Neural cell (in vitro differentiated cells): ENCODE measurements at regions not wholly inside any gene's neighbourhood (a gene's known extent, or its start where the extent isn't known, plus 50 kb on each side); places are given as distances from the start of the nearest gene placed in this dataset.

ENCODE experiments used
- H2AFZ ChIP-seq: fragments of 200-600, 300-800 bp; sonication (generic), shearing (Covaris generic); 2 replicates; pipeline ENCODE4 v1.6.0; 2014; ENCODE audit warnings: low read depth, mild to moderate bottlenecking, antibody characterized with exemption, low read length, moderate library complexity
- H3F3A ChIP-seq: fragments of 200-600 bp; shearing (Covaris generic); 2 replicates; pipeline ENCODE4 v1.6.1; 2016; ENCODE audit warnings: mild to moderate bottlenecking, moderate library complexity, mixed read lengths, antibody characterized with exemption, low read length; ENCODE audit not compliant: insufficient read depth, poor library complexity, severe bottlenecking
- H3K27ac ChIP-seq: fragments of 200-600, 300-800 bp; sonication (generic), shearing (Covaris generic); 2 replicates; pipeline ENCODE4 v1.5.1; 2014; ENCODE audit warnings: mild to moderate bottlenecking, low read length, moderate library complexity
- H3K27me3 ChIP-seq: fragments of 300-800, 200-600 bp; sonication (generic), shearing (Covaris generic); 2 replicates; pipeline ENCODE4 v1.6.0; 2014; ENCODE audit warnings: mild to moderate bottlenecking, low read depth, low read length, moderate library complexity; ENCODE audit not compliant: insufficient read depth
- H3K36me3 ChIP-seq: fragments of 300-800, 200-600 bp; sonication (generic), shearing (Covaris generic); 2 replicates; pipeline ENCODE4 v1.5.1; 2014; ENCODE audit warnings: mild to moderate bottlenecking, antibody characterized with exemption, low read length, moderate library complexity; ENCODE audit not compliant: insufficient read depth
- H3K4me2 ChIP-seq: fragments of 300-800, 200-600 bp; sonication (generic), shearing (Covaris generic); 2 replicates; pipeline ENCODE4 v1.6.0; 2014; ENCODE audit warnings: mild to moderate bottlenecking, low read length
- H3K4me3 ChIP-seq: fragments of 300-800, 200-600 bp; sonication (generic), shearing (Covaris generic); 2 replicates; pipeline ENCODE4 v1.5.1; 2014; ENCODE audit warnings: mild to moderate bottlenecking, low read length, moderate library complexity
- H3K79me2 ChIP-seq: fragments of 200-600 bp; shearing (Covaris generic); replicated peaks from 2 replicates; pipeline ENCODE4 v1.6.0; 2014; ENCODE audit warnings: mild to moderate bottlenecking, low read length, moderate library complexity; ENCODE audit not compliant: insufficient read depth
- H3K9ac ChIP-seq: fragments of 300-800, 200-600 bp; sonication (generic), shearing (Covaris generic); 2 replicates; pipeline ENCODE4 v1.6.1; 2016; ENCODE audit warnings: mild to moderate bottlenecking, low read length, mixed read lengths
- H3K9me2 ChIP-seq: fragments of 200-600 bp; shearing (Covaris generic); 2 replicates; pipeline ENCODE4 v1.6.1; 2016; ENCODE audit warnings: mild to moderate bottlenecking, low read length, mixed read lengths; ENCODE audit not compliant: insufficient read depth
- H3K9me3 ChIP-seq: fragments of 200-600, 300-800 bp; sonication (generic), shearing (Covaris generic); 2 replicates; pipeline ENCODE4 v1.6.1; 2016; ENCODE audit warnings: mild to moderate bottlenecking, mixed run types, low read length, moderate library complexity, mixed read lengths
- H4K20me1 ChIP-seq: fragments of 200-600 bp; shearing (Covaris generic); 2 replicates; pipeline ENCODE4 v1.6.1; 2016; ENCODE audit warnings: mild to moderate bottlenecking, mixed run types; ENCODE audit not compliant: insufficient read depth
- CTCF ChIP-seq: fragments of 450-650 bp; IDR thresholded peaks from 2 replicates; pipeline ENCODE4 v1.5.1; 2014; ENCODE audit warnings: antibody characterized with exemption, mild to moderate bottlenecking, moderate library complexity; ENCODE audit not compliant: poor library complexity, severe bottlenecking
- EP300 ChIP-seq: fragments of 450-650 bp; conservative IDR thresholded peaks from 2 replicates; pipeline ENCODE4 v1.6.1; 2014; ENCODE audit warnings: antibody characterized with exemption, mild to moderate bottlenecking, moderate library complexity; ENCODE audit not compliant: poor library complexity, severe bottlenecking
- EZH2 ChIP-seq: fragments of 200-600, 300-800 bp; shearing (Covaris generic), sonication (generic); IDR thresholded peaks from 2 replicates; pipeline ENCODE4 v1.6.1; 2014; ENCODE audit warnings: antibody characterized with exemption, low read length, borderline replicate concordance, mild to moderate bottlenecking; ENCODE audit not compliant: insufficient read depth, poor library complexity, severe bottlenecking
- MXI1 ChIP-seq: fragments of 450-650 bp; conservative IDR thresholded peaks from 2 replicates; pipeline ENCODE4 v1.6.1; 2014; ENCODE audit warnings: antibody characterized with exemption, mild to moderate bottlenecking; ENCODE audit not compliant: poor library complexity, severe bottlenecking
- POLR2AphosphoS5 ChIP-seq: IDR thresholded peaks from 2 replicates; pipeline ENCODE4 v1.6.1; 2012
- RAD21 ChIP-seq: fragments of 450-650 bp; conservative IDR thresholded peaks from 2 replicates; pipeline ENCODE4 v1.6.1; 2014; ENCODE audit warnings: antibody characterized with exemption, mild to moderate bottlenecking, moderate library complexity
- SMC3 ChIP-seq: fragments of 450-650 bp; conservative IDR thresholded peaks from 2 replicates; pipeline ENCODE4 v1.6.1; 2014; ENCODE audit warnings: antibody characterized with exemption, mild to moderate bottlenecking, moderate library complexity; ENCODE audit not compliant: poor library complexity
- TAF1 ChIP-seq: IDR thresholded peaks from 2 replicates; pipeline ENCODE4 v1.6.1; 2012; ENCODE audit warnings: low read depth
- TF ChIP-seq, protein P1 (sequence below): IDR thresholded peaks from 2 replicates; pipeline ENCODE4 v1.6.1; 2012; ENCODE audit warnings: borderline replicate concordance

DNA sequence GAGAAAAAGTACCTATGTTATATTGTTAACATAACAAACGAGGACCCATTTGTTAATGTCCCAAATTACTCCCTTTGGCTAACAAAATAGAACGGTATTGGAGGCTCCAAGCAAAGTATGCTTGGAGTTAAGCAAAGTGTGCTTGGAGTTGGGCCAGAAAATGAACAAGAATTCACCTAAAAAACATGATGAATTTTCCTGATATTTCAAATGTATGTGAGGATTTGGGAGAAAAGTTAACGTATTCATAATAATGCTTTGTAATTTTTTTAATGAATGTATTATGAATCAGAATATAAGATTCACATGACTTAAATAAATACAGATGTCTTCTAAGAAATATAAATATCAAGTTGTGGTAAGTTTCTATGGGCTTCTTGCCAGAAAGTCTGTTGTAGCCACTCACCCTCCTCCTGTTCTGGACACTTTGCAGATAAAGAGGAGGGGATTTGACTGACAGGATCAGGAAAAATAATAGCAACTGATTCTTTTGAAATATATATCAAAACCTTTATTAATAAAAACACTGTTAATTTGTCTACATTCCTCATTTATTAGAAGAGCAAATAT is 423.7 kb upstream of the MMADHC start:
- H3K79me2 ChIP-seq = no peaks in the 10 kb centered on the region
- H3K36me3 ChIP-seq = no peaks in the 10 kb centered on the region
- H3K9me3 ChIP-seq = no peaks in the 10 kb centered on the region
- H3K27ac ChIP-seq = no peak overlapping the region
- no peaks in the 10 kb centered on the region for H3F3A ChIP-seq
- H3K27me3 ChIP-seq = no peaks in the 10 kb centered on the region
- H3K9ac ChIP-seq = no peak overlapping the region
- no peaks in the 10 kb centered on the region for H3K9me2 ChIP-seq
- H4K20me1 ChIP-seq = no peaks in the 10 kb centered on the region
- H3K4me3 ChIP-seq = no peak overlapping the region
- TF ChIP-seq TAF1 (no peak), EP300 (no peak), SMC3 (no peak), EZH2 (no peak), CTCF (no peak), RAD21 (no peak), POLR2AphosphoS5 (no peak), MXI1 (no peak)
- TF ChIP-seq, protein P1, sequence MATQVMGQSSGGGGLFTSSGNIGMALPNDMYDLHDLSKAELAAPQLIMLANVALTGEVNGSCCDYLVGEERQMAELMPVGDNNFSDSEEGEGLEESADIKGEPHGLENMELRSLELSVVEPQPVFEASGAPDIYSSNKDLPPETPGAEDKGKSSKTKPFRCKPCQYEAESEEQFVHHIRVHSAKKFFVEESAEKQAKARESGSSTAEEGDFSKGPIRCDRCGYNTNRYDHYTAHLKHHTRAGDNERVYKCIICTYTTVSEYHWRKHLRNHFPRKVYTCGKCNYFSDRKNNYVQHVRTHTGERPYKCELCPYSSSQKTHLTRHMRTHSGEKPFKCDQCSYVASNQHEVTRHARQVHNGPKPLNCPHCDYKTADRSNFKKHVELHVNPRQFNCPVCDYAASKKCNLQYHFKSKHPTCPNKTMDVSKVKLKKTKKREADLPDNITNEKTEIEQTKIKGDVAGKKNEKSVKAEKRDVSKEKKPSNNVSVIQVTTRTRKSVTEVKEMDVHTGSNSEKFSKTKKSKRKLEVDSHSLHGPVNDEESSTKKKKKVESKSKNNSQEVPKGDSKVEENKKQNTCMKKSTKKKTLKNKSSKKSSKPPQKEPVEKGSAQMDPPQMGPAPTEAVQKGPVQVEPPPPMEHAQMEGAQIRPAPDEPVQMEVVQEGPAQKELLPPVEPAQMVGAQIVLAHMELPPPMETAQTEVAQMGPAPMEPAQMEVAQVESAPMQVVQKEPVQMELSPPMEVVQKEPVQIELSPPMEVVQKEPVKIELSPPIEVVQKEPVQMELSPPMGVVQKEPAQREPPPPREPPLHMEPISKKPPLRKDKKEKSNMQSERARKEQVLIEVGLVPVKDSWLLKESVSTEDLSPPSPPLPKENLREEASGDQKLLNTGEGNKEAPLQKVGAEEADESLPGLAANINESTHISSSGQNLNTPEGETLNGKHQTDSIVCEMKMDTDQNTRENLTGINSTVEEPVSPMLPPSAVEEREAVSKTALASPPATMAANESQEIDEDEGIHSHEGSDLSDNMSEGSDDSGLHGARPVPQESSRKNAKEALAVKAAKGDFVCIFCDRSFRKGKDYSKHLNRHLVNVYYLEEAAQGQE = no peak
- no peak overlapping the region for H2AFZ ChIP-seq
- H3K4me2 ChIP-seq = no peak overlapping the region

GRCh38 chr2:150008901-150009300 is 421.3 kb upstream of the MMADHC start:
- H3K27me3 ChIP-seq = no peaks in the 10 kb centered on the region
- no peak overlapping the region for H3K4me2 ChIP-seq
- no peak overlapping the region for H2AFZ ChIP-seq
- H3K79me2 ChIP-seq = no peaks in the 10 kb centered on the region
- no peak overlapping the region for H3K27ac ChIP-seq
- H4K20me1 ChIP-seq = no peaks in the 10 kb centered on the region
- no peaks in the 10 kb centered on the region for H3K36me3 ChIP-seq
- no peak overlapping the region for H3K9ac ChIP-seq
- H3K9me2 ChIP-seq = no peaks in the 10 kb centered on the region
- TF ChIP-seq EZH2 = no peak
- TF ChIP-seq EP300 = no peak
- no peak for TF ChIP-seq TAF1
- TF ChIP-seq RAD21 = no peak
- TF ChIP-seq, protein P1 = no peak
- H3K9me3 ChIP-seq = no peaks in the 10 kb centered on the region
- H3F3A ChIP-seq = no peaks in the 10 kb centered on the region
- no peak overlapping the region for H3K4me3 ChIP-seq
